Lower lobe of right lung (tissue), 2 donors: ENCODE measurements at regions not wholly inside any gene's neighbourhood (a gene's known extent, or its start where the extent isn't known, plus 50 kb on each side); places are given as distances from the start of the nearest gene placed in this dataset.

ENCODE experiments used
- ATAC-seq, 2 donors: fragments of 200-7000 bp; cut with Tn5 transposase; one replicate each; pipeline ENCODE4 v1.9.1; 2020 to 2022; ENCODE audit warnings: mild to moderate bottlenecking in 2 of 2, moderate library complexity in 2 of 2
- DNase-seq: peaks from one replicate; pipeline ENCODE4 v3.0.0-alpha.2; 2020
- H3K27ac ChIP-seq: fragments of 200-600 bp; one replicate; pipeline ENCODE4 v1.8.0; 2022
- H3K27me3 ChIP-seq: fragments of 200-600 bp; one replicate; pipeline ENCODE4 v1.8.0; 2022; ENCODE audit warnings: low read depth
- H3K36me3 ChIP-seq: fragments of 200-600 bp; one replicate; pipeline ENCODE4 v1.8.0; 2022; ENCODE audit warnings: mild to moderate bottlenecking
- H3K4me1 ChIP-seq: fragments of 200-600 bp; one replicate; pipeline ENCODE4 v1.8.0; 2022
- H3K4me3 ChIP-seq: fragments of 200-600 bp; one replicate; pipeline ENCODE4 v1.8.0; 2022; ENCODE audit warnings: mild to moderate bottlenecking
- H3K9me3 ChIP-seq: fragments of 200-600 bp; one replicate; pipeline ENCODE4 v1.8.0; 2022
- intact Hi-C: fragments of 100-400 bp; cut with DNase I; formaldehyde crosslinking; loops from one replicate; pipeline ENCODE4 v1.11.0; 2022
- TF ChIP-seq, protein P1 (sequence below): fragments of 200-600 bp; IDR thresholded peaks from one replicate; pipeline ENCODE4 v1.8.0; 2022; ENCODE audit warnings: antibody characterized with exemption, mild to moderate bottlenecking
- donor health status: DM: no; HTN: yes; CAD: no; lungs with severe emphysema.

DNA sequence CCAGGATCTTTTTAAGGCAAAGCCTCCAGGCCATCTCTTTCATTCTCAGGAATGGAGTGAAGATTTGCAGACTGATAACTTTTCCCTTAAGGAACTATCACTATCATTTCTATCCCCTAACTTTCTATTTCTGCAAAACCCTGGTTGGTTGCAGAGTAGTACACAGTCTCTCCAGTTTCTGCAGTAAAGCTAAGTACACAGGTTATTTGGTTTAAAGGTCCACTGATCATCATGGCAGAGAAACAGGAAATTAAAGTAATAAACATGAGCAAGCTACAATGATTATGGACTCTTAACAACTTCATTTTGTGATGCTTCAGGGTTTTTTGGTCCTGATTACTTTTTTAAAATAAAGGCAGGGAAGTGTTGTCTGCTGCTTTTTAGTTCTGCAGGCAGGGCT lies 890.0 kb upstream of the DDX18 start:
- intact Hi-C loops: no loop called here
- Histone ChIP-seq H3K27me3 (no peaks in the 10 kb centered on the region), H3K4me3 (no peak overlapping the region), H3K4me1 (no peaks in the 10 kb centered on the region), H3K36me3 (no peaks in the 10 kb centered on the region), H3K9me3 (no peaks in the 10 kb centered on the region), H3K27ac (no peak overlapping the region)
- TF ChIP-seq, protein P1, sequence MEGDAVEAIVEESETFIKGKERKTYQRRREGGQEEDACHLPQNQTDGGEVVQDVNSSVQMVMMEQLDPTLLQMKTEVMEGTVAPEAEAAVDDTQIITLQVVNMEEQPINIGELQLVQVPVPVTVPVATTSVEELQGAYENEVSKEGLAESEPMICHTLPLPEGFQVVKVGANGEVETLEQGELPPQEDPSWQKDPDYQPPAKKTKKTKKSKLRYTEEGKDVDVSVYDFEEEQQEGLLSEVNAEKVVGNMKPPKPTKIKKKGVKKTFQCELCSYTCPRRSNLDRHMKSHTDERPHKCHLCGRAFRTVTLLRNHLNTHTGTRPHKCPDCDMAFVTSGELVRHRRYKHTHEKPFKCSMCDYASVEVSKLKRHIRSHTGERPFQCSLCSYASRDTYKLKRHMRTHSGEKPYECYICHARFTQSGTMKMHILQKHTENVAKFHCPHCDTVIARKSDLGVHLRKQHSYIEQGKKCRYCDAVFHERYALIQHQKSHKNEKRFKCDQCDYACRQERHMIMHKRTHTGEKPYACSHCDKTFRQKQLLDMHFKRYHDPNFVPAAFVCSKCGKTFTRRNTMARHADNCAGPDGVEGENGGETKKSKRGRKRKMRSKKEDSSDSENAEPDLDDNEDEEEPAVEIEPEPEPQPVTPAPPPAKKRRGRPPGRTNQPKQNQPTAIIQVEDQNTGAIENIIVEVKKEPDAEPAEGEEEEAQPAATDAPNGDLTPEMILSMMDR: no peak
- ATAC-seq (no peak), DNase-seq (no peak)

DNA sequence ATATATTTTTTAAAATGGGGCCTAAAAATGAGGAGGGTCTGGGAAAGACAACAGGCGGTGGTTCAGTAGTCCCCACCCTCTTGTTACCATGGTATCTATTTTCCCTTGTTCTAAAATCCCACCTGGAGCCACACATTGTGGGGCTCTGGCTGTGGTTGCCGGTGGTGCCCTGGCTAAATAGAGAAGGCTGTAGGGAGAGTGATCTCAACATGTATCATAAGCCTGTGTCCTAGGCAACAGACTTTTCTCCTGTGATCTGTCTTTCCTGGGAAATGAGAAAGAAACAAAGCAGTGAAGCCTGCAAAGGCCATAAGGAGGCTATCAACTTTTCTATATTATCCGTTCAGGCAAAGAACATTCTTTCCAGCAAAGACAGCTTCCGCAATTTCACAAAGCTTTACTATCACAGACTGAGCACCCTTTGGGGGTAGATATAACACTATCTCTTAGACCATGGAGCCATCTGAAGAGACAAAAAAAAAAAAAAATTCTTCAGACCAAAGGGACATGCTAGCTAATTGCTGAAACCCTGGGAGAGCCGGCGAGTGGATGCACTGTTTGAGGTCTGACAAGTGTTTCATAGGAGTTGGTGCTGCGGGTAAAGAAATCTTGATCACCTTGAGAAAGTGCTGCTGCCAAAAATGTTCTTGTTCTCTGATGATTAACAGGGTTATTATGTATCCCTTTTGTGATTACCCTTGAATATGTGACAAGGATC lies 879.2 kb upstream of the DDX18 start:
- intact Hi-C loops: no loop called here
- DNase-seq (no peak), ATAC-seq (no peak)
- Histone ChIP-seq H3K4me3 (no peak overlapping the region), H3K9me3 (no peaks in the 10 kb centered on the region), H3K27me3 (no peaks in the 10 kb centered on the region), H3K36me3 (no peaks in the 10 kb centered on the region), H3K27ac (no peak overlapping the region), H3K4me1 (no peaks in the 10 kb centered on the region)
- TF ChIP-seq, protein P1: no peak

DNA sequence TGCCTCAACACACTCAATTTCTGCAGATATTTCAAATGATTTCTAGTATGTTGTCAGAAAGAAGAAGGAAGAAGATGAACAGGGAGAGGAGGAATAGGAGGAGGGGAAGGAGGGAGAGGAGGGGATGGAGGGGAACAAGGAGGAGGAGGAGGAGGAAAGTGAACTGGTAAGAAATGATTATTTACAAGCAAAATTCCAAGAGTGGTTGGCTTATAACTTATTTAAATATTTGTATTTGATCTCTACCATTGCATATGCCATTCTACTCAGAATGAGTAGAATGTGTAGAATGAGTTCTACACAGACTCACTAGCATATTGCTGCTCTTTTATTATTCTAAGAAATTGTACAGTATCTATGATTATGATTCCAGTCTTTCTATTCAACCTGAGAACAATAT lies 866.2 kb upstream of the DDX18 start:
- H3K27me3 ChIP-seq: no peaks in the 10 kb centered on the region
- TF ChIP-seq, protein P1: no peak
- no peak for ATAC-seq
- no peak for DNase-seq
- no peaks in the 10 kb centered on the region for H3K36me3 ChIP-seq
- H3K4me3 ChIP-seq: no peak overlapping the region
- H3K4me1 ChIP-seq: no peaks in the 10 kb centered on the region
- no peak overlapping the region for H3K27ac ChIP-seq
- no peaks in the 10 kb centered on the region for H3K9me3 ChIP-seq
- intact Hi-C loops: no loop called here

DNA sequence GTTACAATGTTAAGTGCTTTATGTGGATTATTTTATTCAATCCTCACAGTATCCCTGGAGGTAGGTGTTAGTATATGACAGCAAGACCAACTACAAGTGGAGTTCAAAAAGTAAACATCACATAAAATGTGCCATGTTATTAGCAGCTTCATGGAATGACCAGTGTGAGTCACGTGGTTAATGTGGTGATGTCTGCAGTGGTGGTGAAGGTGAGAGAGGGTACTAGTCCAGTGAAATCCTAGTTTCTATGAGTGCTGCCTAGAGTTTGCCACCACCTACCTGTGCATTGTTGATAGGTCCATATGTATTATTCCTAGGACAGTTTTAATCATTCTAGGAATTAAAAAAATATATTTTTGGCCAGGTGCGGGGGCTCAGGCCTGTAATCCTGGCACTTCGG lies 865.2 kb upstream of the DDX18 start:
- Histone ChIP-seq H3K27me3 (no peaks in the 10 kb centered on the region), H3K9me3 (no peaks in the 10 kb centered on the region), H3K4me3 (no peak overlapping the region), H3K36me3 (no peaks in the 10 kb centered on the region), H3K4me1 (no peaks in the 10 kb centered on the region), H3K27ac (no peak overlapping the region)
- ATAC-seq: no peak
- TF ChIP-seq, protein P1: no peak
- no peak for DNase-seq
- intact Hi-C loops: no loop called here

DNA sequence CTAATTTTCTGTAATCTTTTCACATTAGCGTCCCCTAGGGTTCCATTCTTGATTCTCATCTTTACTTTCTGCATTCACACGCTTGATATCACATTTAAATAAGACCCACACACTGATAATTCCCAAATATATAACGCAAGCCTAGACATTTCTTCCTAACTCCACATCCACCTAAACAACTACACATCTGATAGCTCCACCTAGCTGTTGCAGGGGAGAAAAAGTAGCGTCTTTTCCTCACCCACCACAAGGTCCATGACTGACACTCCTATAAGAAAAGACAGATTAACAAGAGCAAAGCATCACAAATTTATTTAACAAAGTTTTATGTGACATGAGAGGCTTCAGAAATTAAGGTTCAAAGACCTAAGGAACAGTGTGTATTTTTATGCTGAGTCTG lies 862.2 kb upstream of the DDX18 start:
- intact Hi-C loops: no loop called here

More for the DNA sequence above, 862.2 kb upstream of the DDX18 start:
- H3K27me3 ChIP-seq: no peaks in the 10 kb centered on the region
- no peak overlapping the region for H3K27ac ChIP-seq
- TF ChIP-seq, protein P1: no peak
- no peaks in the 10 kb centered on the region for H3K36me3 ChIP-seq
- H3K9me3 ChIP-seq: no peaks in the 10 kb centered on the region
- no peak for DNase-seq
- no peak for ATAC-seq
- no peaks in the 10 kb centered on the region for H3K4me1 ChIP-seq
- H3K4me3 ChIP-seq: no peak overlapping the region
